ENCODE measurements at regions not wholly inside any gene's neighbourhood (a gene's known extent, or its start where the extent isn't known, plus 50 kb on each side); places are given as distances from the start of the nearest gene placed in this dataset.
"Not testable (repeated sequence)": the region's sequence is repeated elsewhere in the genome, so short reads cannot be mapped to it uniquely, and the experiment has no call there.

DNA sequence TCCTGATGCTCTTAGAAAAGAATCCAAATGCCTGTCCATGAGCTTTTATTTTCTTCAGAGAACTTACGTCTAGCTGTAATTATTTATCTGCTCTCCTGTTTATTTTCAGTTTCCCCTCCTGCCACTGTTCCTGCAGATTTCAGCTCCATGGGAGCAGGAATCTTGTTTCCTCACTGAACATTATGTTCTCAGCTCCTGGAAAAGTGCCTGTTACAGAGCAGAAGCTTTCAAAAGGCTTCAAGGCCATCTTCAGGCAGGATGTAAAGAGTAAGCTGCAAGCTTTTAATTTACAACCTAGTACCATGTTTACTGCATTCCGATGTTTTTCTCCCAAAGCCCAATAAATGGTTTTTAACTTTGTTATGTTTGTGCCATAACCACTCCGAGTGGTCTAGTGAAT, 98.4 kb upstream of the BTG1 start:
- no peak for DNase-seq

DNA sequence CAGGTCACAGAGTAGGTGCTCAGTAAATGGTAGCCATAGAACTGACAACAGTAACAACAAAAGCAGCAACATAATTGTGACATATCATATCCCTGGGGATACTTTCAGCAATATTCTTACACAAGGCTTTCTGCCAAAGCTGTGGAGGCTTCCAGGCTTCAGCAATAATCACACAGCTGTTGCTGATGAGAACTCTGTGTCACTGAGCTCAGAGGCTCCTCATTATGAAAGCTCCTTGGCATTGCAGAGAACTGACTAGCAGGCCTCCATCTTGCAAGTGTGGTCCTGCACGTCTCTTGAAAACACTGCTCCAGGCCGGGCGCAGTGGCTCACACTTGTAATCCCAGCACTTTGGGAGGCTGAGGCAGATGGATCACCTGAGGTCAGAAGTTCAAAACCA, 97.3 kb upstream of the BTG1 start:
- DNase-seq, result no peak

- no peak for DNase-seq
Measured at GRCh38 chr12:92237762-92238523, 92.3 kb upstream of the BTG1 start.

GRCh38 chr12:92237262-92237661, 91.6 kb upstream of the BTG1 start:
- no peak for DNase-seq

DNA sequence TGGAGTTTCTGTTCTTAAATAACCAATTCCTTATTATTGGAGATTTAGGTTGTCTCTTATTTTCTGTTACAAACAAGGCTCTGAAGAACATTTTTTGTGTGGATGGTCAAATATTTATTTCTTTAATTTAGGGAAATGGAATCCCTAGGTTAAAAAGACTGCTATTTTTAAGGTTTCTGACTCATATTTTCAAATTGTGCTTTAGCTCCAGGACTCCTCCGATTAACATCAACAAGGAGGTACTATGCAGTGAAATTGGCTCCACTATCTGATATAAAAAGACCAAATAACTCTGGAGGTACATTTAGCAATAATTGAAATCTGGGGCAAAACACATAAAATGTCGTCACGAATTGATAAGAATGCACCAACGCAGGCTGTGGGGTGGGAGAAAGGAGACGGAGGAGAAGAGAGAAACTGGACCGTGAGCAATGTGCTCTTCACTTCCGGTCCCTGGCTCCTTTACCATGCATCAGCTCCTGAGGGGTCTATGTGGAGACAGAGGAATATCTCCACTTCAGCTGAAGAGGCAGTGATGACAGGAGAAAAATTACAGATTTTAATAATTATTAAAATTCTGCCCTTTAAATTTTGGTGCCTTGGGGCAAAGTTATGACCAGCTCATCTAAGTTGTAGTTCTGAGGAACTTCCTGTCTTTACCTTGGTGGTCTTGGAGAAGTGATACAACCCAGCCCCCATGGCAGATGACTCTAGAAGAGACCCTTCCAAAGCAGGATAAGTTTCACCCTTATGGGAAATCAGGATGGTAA, 90.2 kb upstream of the BTG1 start:
- DNase-seq, result no peak

DNA sequence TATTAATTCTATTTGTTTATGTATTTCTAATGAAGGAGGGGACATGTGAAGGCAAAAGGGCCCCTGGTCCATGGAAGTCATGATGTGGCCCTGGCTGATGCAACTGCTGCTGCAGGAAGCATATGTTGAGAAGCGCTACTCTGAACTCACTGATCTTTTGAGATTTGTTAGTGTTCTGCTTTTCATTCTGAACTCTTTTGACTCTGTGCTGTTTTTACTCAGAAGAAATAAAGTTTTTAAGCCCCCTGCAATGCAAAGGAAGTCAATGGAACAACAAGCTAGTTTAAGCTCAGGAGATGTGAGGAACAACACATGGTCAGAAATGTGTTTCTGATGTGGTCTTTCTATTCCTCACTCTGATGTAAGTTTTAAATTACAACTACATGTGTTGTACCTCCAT, 88.9 kb upstream of the BTG1 start:
- DNase-seq, result no peak

DNA sequence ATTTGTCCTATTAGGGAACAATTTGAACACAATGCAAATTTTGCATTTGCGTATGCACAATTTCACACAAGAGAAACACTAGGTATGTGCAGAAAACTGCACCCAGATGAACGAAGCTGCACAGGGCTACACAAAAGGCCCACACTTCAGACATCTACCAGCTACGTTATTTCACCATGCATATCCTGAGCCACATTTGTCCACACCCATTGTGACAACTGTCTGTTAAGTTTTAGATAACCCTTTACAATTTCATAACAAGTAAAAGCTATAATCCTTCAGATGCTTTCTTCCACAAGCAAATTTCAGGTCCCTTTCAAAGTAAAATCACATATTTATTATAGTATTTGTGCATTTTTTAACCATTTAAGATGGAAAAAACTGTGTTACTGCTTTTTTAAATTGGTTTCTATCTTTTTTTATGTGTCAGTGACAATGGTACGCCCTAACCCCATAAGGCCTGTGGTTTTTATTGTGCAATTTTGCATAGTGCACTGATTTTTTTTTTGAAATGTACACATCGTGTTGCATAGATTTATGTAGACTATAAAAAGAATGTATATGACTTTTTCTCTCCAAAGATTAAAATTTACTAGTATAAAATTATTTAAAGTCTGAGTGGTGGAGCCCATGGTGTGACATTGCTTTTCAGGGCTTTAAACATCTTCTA, 87.8 kb upstream of the BTG1 start:
- no peak for DNase-seq

DNA sequence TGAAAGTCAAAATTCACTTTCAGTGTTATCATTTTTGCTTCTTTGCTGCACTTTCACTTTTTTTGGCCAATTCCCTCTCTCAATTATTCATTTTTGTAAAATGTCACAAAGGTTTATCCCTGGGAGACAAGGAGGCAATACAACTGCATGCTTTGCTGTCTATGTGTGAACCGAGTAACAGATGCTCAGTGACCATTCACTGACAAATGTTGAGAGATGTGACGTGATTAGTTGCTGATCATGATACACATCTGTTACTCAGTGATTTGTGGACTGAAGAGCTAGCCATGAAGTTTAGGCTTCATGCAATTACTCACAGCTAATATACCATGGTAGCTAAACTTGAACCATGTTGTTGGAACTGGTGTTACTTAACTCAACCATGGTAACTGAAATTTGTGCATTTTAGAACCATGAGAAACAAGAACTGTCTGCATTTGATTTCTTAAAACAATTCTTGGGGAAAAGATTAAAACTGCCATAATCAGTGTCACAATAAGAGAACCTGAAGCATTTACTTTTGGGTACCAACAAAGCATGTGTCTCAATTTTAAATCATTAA, 86.8 kb upstream of the BTG1 start:
- not testable (repeated sequence) for DNase-seq

- not testable (repeated sequence) for DNase-seq
Measured at GRCh38 chr12:92231945-92232344, 86.3 kb upstream of the BTG1 start.

GRCh38 chr12:92231532-92231931, 85.9 kb upstream of the BTG1 start:
- DNase-seq, result not testable (repeated sequence)

DNA sequence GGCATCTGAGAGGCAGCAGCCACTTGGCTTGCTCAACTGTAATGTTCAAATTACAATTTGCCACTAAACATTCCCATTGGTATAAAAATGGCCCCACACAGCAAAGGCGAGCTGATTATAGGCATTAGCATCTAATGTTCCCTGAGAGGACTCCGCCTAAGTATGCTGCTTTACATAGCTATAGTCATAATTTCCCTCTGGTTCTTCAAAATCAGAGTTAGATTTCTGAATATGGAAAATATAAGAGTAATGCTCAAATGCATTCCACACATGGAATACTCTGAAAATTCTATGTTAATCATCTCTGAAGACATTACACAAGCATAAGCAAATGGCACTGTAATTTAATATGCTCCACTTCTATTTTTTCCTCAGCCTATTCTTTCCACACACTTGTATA, 83.7 kb upstream of the BTG1 start:
- DNase-seq, result no peak

DNA sequence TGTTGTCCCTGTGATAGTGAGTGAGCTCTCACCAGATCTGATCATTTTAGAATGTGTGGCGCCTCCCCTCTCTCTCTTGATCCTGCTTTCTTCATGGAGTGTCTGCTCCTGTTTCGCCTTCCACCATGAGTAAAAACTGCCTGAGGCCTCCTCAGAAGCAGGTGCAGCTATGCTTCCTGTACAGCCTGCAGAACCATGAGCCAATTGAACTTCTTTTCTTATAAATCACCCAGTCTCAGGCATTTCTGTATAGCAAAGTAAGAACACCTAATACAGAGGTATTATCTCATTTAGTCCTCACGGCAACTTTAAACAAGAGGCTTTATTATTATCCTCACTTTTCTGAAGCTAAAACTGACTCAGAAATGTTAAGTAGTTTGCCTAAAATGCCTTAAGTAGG, 81.3 kb upstream of the BTG1 start:
- DNase-seq, result no peak

- no peak for DNase-seq
Measured at GRCh38 chr12:92226071-92226661, 80.5 kb upstream of the BTG1 start.

GRCh38 chr12:92224685-92225331, 79.2 kb upstream of the BTG1 start:
- no peak for DNase-seq

DNA sequence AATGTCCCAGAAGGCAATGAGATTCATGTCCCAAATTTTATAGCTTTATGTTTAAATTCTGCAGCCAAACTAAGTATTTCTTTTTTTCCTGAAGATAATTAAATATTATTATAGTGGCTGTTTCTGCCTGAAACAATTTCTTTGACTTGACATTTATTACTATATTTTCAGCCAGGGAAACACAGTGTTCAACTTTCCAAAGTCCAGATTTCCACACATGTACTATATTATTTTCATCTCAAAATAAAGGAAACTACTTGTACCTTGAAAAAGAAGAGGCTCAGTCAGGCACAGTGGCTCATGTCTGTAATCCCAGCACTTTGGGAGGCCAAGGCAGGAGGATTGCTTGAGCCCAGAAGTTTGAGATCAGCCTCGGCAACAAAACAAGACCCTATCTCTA, 77.8 kb upstream of the BTG1 start:
- no peak for DNase-seq

- DNase-seq, result no peak
Measured at GRCh38 chr12:92221656-92222315, 76.1 kb upstream of the BTG1 start.

GRCh38 chr12:92218394-92219077, 72.9 kb upstream of the BTG1 start:
- DNase-seq, result no peak

DNA sequence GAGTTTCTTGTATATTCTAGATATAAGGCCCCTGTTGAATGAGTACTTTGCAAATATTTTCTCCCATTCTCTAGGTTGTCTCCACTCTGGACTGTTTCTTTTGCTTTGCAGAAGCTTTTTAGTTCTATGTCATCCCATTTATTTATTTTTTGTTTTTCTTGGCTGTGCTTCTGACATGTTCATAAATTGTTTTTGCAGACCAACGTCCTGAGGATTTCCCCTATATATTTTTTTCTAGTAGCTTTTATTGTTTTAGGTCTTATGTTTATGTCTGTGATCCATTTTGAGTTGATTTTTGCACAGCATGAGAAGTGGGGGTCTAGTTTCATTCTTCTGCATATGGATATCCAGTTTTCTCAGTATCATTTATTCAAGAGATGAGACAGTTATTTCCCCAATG, 70.4 kb upstream of the BTG1 start:
- DNase-seq, result no peak

GRCh38 chr12:92215358-92215757, 69.7 kb upstream of the BTG1 start:
- no peak for DNase-seq

DNA sequence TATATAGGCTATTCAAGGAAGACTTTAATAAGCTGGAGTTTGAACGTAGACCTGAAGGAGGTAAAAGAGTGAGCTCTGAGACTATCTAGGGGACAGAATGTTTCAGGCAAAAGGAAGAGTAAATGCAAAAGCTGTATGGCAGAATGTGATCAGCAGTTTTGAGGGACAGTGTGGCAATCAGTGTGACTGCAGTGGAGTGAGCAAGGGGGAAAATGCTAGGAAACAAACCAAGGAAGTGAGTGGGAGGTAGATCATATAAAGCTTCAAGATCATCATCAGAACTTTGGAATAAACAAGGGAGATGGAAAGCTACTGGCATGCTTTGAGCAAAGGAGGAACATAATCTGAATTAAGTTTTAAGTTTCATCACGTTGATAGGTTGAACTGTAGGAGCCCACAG, 67.5 kb upstream of the BTG1 start:
- DNase-seq, result no peak

DNA sequence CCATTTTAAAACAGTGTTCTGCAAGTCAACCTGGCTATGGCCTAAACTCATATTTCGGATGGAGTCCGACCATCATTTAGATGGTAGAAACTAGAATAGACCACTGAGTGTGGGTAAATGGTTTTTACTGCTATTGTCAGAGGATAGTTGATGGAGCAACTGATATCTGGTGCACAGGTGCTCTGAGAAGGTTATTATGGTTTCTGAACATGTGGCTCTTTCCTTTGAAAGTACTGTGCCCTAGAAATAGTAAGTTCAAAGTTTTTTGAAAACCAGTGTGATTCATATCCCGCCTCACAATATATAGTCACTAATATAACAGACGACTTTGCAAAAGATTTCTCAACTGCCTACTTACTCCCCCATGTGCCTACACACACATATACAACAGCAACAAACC, 64.4 kb upstream of the BTG1 start:
- no peak for DNase-seq

Data from NCI-H146 (cell line).